WTC11 (cell line): ENCODE measurements at regions not wholly inside any gene's neighbourhood (a gene's known extent, or its start where the extent isn't known, plus 50 kb on each side); places are given as distances from the start of the nearest gene placed in this dataset.

Experiments
- ATAC-seq: fragments of 200-7000 bp; cut with Tn5 transposase; 2 replicates; pipeline ENCODE4 v1.10.0; 2021; ENCODE audit warnings: mild to moderate bottlenecking, moderate library complexity
- CTCF ChIA-PET: fragments of 300-600 bp; sonication (Branson Sonifier 250); formaldehyde crosslinking; loops from one replicate; lab custom pipeline; 2021; ENCODE audit warnings: antibody characterized with exemption; lab: Charles Lee
- POLR2A ChIA-PET: fragments of 350-600 bp; sonication (Branson Sonifier 250); formaldehyde crosslinking; loops from one replicate; lab custom pipeline; 2021; ENCODE audit warnings: antibody characterized with exemption; lab: Charles Lee
- DNase-seq: peaks from one replicate; pipeline ENCODE4 v3.0.0; 2021; ENCODE audit warnings: low spot score
- H3K27ac Mint-ChIP-seq: 2 replicates; pipeline ENCODE4 v1.8.0; 2021; ENCODE audit warnings: mixed read lengths
- H3K27me3 Mint-ChIP-seq: 2 replicates; pipeline ENCODE4 v1.8.0; 2021; ENCODE audit warnings: low read depth, mild to moderate bottlenecking, moderate library complexity, mixed read lengths
- H3K36me3 Mint-ChIP-seq: 2 replicates; pipeline ENCODE4 v1.8.0; 2021; ENCODE audit warnings: mixed read lengths
- H3K4me1 Mint-ChIP-seq: 2 replicates; pipeline ENCODE4 v1.8.0; 2022; ENCODE audit warnings: mixed read lengths
- H3K4me3 Mint-ChIP-seq: 2 replicates; pipeline ENCODE4 v1.8.0; 2021; ENCODE audit warnings: mild to moderate bottlenecking, moderate library complexity, mixed read lengths
- H3K9me3 Mint-ChIP-seq: 2 replicates; pipeline ENCODE4 v1.8.0; 2021; ENCODE audit warnings: mixed read lengths
- CREM ChIP-seq: sonication (generic); formaldehyde crosslinking; IDR thresholded peaks from 2 replicates; pipeline ENCODE4 v1.8.1; 2022; ENCODE audit warnings: mild to moderate bottlenecking, missing genetic modification reagents, moderate library complexity
- HMGA2 ChIP-seq: fragments of 250-450 bp; sonication (Bioruptor Pico); IDR thresholded peaks from 2 replicates; pipeline ENCODE4 v1.4.0; 2021; ENCODE audit warnings: mild to moderate bottlenecking, moderate library complexity
- NFYB ChIP-seq: sonication (generic); formaldehyde crosslinking; conservative IDR thresholded peaks from 2 replicates; pipeline ENCODE4 v1.8.0; 2022; ENCODE audit warnings: low read depth, missing genetic modification reagents
- PRRX2 ChIP-seq: fragments of 250-450 bp; sonication (Bioruptor Pico); IDR thresholded peaks from 2 replicates; pipeline ENCODE4 v1.8.0; 2021; ENCODE audit warnings: mild to moderate bottlenecking
- RELA ChIP-seq: sonication (generic); formaldehyde crosslinking; IDR thresholded peaks from 2 replicates; pipeline ENCODE4 v1.8.1; 2022; ENCODE audit warnings: missing genetic modification reagents, mild to moderate bottlenecking, borderline replicate concordance
- SP1 ChIP-seq: sonication (generic); formaldehyde crosslinking; conservative IDR thresholded peaks from 2 replicates; pipeline ENCODE4 v1.8.1; 2022; ENCODE audit warnings: missing genetic modification reagents
- TCF7 ChIP-seq: sonication (generic); formaldehyde crosslinking; IDR thresholded peaks from 2 replicates; pipeline ENCODE4 v1.8.0; 2022; ENCODE audit warnings: mild to moderate bottlenecking, low read depth, missing genetic modification reagents, moderate library complexity
- ZBTB21 ChIP-seq: sonication (generic); formaldehyde crosslinking; IDR thresholded peaks from 2 replicates; pipeline ENCODE4 v1.8.1; 2023; ENCODE audit warnings: mild to moderate bottlenecking, missing genetic modification reagents, borderline replicate concordance
- ZNF219 ChIP-seq: sonication (generic); formaldehyde crosslinking; IDR thresholded peaks from 2 replicates; pipeline ENCODE4 v1.8.0; 2023; ENCODE audit warnings: missing genetic modification reagents, mild to moderate bottlenecking, borderline replicate concordance
- ZNF232 ChIP-seq: sonication (generic); formaldehyde crosslinking; IDR thresholded peaks from 2 replicates; pipeline ENCODE4 v1.8.0; 2022; ENCODE audit warnings: mild to moderate bottlenecking, missing genetic modification reagents
- ZNF423 ChIP-seq: fragments of 250-450 bp; sonication (Bioruptor Pico); IDR thresholded peaks from 2 replicates; pipeline ENCODE4 v2.1.2; 2022; ENCODE audit warnings: mild to moderate bottlenecking, moderate library complexity
- TF ChIP-seq, protein P1 (sequence below): sonication (generic); formaldehyde crosslinking; IDR thresholded peaks from 2 replicates; pipeline ENCODE4 v1.8.0; 2023; ENCODE audit warnings: missing genetic modification reagents, mild to moderate bottlenecking, borderline replicate concordance
- TF ChIP-seq, protein P2 (sequence below): sonication (generic); formaldehyde crosslinking; IDR thresholded peaks from 2 replicates; pipeline ENCODE4 v1.8.0; 2022; ENCODE audit warnings: mild to moderate bottlenecking, missing genetic modification reagents
- TF ChIP-seq, protein P3 (sequence below): fragments of 250-450 bp; sonication (Bioruptor Pico); IDR thresholded peaks from 2 replicates; pipeline ENCODE4 v1.9.0; 2021; ENCODE audit warnings: mild to moderate bottlenecking
- TF ChIP-seq, protein P4 (sequence below): sonication (generic); formaldehyde crosslinking; IDR thresholded peaks from 2 replicates; pipeline ENCODE4 v1.8.1; 2023; ENCODE audit warnings: mild to moderate bottlenecking, missing genetic modification reagents

DNA sequence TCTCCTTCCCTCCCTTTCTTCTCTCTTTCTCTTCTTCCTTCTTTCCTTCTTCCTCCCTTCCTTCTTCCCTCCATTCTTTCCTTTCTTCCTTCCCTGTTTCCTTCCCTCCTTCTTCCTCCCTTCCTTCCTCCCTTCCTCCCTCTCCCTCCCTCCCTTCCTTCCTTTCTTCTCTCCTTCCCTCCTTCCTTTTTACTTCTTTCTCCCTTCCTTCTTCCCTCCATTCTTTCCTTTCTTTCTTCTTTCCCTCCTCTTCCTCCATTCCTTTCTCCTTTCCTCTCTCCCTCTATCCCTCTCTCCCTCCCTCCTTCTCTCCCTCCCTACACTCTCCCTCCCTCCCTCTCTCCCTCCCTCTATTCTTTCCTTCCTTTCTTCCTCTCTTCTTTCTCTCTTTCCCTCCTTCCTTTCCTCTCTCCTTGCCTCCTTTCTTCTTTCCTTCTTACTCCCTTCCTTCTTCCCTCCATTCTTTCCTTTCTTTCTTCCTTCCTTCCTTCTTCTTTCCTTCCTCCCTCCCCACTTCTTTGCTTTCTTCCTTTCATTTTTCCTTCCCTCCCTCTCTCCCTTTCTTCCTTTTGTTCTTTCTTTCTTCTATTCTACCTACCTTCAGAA is 200.4 kb upstream of the SSTR4 start:
- POLR2A ChIA-PET, result no interaction called here
- Mint-ChIP-seq H3K27me3 (no peaks in the 10 kb centered on the region), H3K4me1 (no peaks in the 10 kb centered on the region), H3K36me3 (no peaks in the 10 kb centered on the region), H3K27ac (no peak overlapping the region), H3K4me3 (no peak overlapping the region), H3K9me3 (peaks cover 11% of the 10 kb centered on the region)
- ATAC-seq, result no peak
- DNase-seq, result no peak
- TF ChIP-seq, protein P1, sequence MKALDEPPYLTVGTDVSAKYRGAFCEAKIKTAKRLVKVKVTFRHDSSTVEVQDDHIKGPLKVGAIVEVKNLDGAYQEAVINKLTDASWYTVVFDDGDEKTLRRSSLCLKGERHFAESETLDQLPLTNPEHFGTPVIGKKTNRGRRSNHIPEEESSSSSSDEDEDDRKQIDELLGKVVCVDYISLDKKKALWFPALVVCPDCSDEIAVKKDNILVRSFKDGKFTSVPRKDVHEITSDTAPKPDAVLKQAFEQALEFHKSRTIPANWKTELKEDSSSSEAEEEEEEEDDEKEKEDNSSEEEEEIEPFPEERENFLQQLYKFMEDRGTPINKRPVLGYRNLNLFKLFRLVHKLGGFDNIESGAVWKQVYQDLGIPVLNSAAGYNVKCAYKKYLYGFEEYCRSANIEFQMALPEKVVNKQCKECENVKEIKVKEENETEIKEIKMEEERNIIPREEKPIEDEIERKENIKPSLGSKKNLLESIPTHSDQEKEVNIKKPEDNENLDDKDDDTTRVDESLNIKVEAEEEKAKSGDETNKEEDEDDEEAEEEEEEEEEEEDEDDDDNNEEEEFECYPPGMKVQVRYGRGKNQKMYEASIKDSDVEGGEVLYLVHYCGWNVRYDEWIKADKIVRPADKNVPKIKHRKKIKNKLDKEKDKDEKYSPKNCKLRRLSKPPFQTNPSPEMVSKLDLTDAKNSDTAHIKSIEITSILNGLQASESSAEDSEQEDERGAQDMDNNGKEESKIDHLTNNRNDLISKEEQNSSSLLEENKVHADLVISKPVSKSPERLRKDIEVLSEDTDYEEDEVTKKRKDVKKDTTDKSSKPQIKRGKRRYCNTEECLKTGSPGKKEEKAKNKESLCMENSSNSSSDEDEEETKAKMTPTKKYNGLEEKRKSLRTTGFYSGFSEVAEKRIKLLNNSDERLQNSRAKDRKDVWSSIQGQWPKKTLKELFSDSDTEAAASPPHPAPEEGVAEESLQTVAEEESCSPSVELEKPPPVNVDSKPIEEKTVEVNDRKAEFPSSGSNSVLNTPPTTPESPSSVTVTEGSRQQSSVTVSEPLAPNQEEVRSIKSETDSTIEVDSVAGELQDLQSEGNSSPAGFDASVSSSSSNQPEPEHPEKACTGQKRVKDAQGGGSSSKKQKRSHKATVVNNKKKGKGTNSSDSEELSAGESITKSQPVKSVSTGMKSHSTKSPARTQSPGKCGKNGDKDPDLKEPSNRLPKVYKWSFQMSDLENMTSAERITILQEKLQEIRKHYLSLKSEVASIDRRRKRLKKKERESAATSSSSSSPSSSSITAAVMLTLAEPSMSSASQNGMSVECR, result no peak
- TF ChIP-seq ZBTB21 (CRISPR knock-in tag), result no peak
- TF ChIP-seq, protein P2, sequence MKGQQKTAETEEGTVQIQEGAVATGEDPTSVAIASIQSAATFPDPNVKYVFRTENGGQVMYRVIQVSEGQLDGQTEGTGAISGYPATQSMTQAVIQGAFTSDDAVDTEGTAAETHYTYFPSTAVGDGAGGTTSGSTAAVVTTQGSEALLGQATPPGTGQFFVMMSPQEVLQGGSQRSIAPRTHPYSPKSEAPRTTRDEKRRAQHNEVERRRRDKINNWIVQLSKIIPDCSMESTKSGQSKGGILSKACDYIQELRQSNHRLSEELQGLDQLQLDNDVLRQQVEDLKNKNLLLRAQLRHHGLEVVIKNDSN (CRISPR knock-in tag), result no peak
- TF ChIP-seq, protein P3, sequence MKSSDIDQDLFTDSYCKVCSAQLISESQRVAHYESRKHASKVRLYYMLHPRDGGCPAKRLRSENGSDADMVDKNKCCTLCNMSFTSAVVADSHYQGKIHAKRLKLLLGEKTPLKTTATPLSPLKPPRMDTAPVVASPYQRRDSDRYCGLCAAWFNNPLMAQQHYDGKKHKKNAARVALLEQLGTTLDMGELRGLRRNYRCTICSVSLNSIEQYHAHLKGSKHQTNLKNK (CRISPR knock-in tag), result no peak
- TF ChIP-seq SP1 (CRISPR knock-in tag), result no peak
- no peak for TF ChIP-seq ZNF423 (CRISPR knock-in tag)
- TF ChIP-seq, all 79 proteins: peak for 0
- CTCF ChIA-PET, result interaction anchor here (1.7 kb wide), 1 partner anchor 17 kb away, joined by 7 read pairs; no protein-coding TSS in a partner anchor

DNA sequence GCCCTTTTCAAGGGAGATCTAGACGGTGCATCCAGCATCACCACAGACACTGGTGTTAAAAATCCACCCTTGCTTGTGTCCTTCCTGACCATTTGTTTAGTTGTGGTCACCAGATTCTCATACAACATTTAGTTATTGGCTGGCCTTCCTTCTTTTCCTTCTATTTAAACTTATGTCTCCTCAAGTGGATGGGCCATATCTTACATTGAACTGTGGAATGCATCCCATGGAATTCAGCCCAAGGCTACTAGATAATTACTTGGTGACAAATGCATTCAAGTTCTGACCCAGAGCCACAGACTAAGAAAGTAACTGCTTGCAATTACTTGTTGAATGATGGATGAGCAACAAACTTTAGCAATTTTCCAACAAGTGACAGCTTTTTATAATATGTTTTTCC is 198.9 kb upstream of the SSTR4 start:
- no peak overlapping the region for H3K27ac Mint-ChIP-seq
- ChIA-PET CTCF (interaction anchor here (1.0 kb wide), 1 partner anchor 144 kb away, joined by 6 read pairs; no protein-coding TSS in a partner anchor), POLR2A (no interaction called here)
- TF ChIP-seq PRRX2 (CRISPR knock-in tag), result no peak
- no peak for TF ChIP-seq ZNF232 (CRISPR knock-in tag)
- H3K4me3 Mint-ChIP-seq, result no peak overlapping the region
- H3K27me3 Mint-ChIP-seq, result no peaks in the 10 kb centered on the region
- peaks cover 5% of the 10 kb centered on the region for H3K9me3 Mint-ChIP-seq
- H3K36me3 Mint-ChIP-seq, result no peaks in the 10 kb centered on the region
- no peaks in the 10 kb centered on the region for H3K4me1 Mint-ChIP-seq
- DNase-seq, result no peak
- ATAC-seq, result no peak

DNA sequence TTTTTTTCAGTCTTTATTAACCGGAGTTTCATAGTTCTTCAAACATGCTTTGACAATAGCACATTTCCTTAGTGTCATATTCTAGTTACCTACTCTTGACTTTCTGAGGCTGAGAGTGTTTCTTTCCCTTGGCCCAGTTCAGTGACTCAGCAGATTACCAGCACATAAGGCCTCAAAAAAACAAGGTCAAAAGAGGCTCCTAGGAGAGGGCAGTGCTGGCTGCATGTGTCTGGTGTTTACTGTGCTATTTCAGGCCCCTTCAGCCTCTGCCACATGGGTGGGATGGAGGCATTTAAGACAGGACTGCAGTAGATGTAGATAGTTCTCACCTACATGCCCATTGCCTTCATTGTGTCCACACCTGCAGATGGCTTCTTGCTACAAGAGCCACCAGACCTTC is 198.2 kb upstream of the SSTR4 start:
- Mint-ChIP-seq H3K36me3 (no peaks in the 10 kb centered on the region), H3K27ac (no peak overlapping the region)

DNA sequence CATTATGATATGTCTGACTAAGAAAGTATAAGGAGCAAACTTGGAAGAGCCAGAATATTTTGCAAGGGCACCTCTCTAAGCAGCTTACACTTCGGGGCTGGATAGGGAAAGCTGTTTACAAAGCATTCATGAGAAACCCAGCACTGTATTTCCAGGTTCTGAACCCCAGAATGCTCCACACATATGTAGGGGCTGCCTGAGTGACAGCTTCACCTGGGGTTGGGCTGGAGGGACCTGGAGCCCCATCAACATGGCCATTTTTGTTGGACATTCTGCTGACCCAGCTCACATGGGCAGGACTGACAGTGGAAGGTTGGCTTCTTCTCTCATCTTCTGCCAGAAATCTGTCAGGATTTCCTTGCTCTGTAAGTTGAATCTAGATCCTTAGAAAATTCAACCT is 197.1 kb upstream of the SSTR4 start:
- Mint-ChIP-seq H3K27ac (no peak overlapping the region), H3K27me3 (no peaks in the 10 kb centered on the region)
- CTCF ChIA-PET, result interaction anchor here (1.1 to 1.7 kb wide), 2 partner anchors 14 to 146 kb away, joined by 4 to 5 read pairs; no protein-coding TSS in a partner anchor
- TF ChIP-seq, protein P4, sequence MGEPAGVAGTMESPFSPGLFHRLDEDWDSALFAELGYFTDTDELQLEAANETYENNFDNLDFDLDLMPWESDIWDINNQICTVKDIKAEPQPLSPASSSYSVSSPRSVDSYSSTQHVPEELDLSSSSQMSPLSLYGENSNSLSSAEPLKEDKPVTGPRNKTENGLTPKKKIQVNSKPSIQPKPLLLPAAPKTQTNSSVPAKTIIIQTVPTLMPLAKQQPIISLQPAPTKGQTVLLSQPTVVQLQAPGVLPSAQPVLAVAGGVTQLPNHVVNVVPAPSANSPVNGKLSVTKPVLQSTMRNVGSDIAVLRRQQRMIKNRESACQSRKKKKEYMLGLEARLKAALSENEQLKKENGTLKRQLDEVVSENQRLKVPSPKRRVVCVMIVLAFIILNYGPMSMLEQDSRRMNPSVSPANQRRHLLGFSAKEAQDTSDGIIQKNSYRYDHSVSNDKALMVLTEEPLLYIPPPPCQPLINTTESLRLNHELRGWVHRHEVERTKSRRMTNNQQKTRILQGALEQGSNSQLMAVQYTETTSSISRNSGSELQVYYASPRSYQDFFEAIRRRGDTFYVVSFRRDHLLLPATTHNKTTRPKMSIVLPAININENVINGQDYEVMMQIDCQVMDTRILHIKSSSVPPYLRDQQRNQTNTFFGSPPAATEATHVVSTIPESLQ, result no peak
- TF ChIP-seq ZNF219 (CRISPR knock-in tag) (no peak), NFYB (CRISPR knock-in tag) (no peak), HMGA2 (CRISPR knock-in tag) (no peak), CREM (CRISPR knock-in tag) (no peak), TCF7 (CRISPR knock-in tag) (no peak)
- TF ChIP-seq, protein P3 (CRISPR knock-in tag), result no peak

More for the DNA sequence above, 198.2 kb upstream of the SSTR4 start:
- Mint-ChIP-seq H3K4me3 (no peak overlapping the region), H3K4me1 (no peaks in the 10 kb centered on the region), H3K27me3 (no peaks in the 10 kb centered on the region), H3K9me3 (no peaks in the 10 kb centered on the region)
- ATAC-seq (no peak), DNase-seq (no peak)
- ChIA-PET CTCF (interaction anchor here (1.0 kb wide), 1 partner anchor 145 kb away, joined by 6 read pairs; no protein-coding TSS in a partner anchor), POLR2A (no interaction called here)
- TF ChIP-seq, protein P2 (CRISPR knock-in tag), result no peak
- TF ChIP-seq RELA, result no peak

More for the DNA sequence above, 197.1 kb upstream of the SSTR4 start:
- no peaks in the 10 kb centered on the region for H3K9me3 Mint-ChIP-seq
- no peaks in the 10 kb centered on the region for H3K36me3 Mint-ChIP-seq
- ATAC-seq (no peak), DNase-seq (no peak)
- H3K4me3 Mint-ChIP-seq, result no peak overlapping the region
- no peaks in the 10 kb centered on the region for H3K4me1 Mint-ChIP-seq
- POLR2A ChIA-PET, result no interaction called here
